HepG2 (cell line): ENCODE measurements at regions not wholly inside any gene's neighbourhood (a gene's known extent, or its start where the extent isn't known, plus 50 kb on each side); places are given as distances from the start of the nearest gene placed in this dataset.
A peak's percentile ranks its signal among the peaks of the same experiment; 100 is the strongest.

ENCODE experiments used
- AFF4 ChIP-seq: sonication (generic); formaldehyde crosslinking; IDR thresholded peaks from 2 replicates; pipeline ENCODE4 v1.4.0; 2020; ENCODE audit warnings: missing genetic modification reagents
- AGO1 ChIP-seq: fragments of 200-400 bp; formaldehyde crosslinking; IDR thresholded peaks from 2 replicates; pipeline ENCODE4 v1.6.1; 2017; ENCODE audit warnings: mild to moderate bottlenecking, low read depth, low read length, moderate library complexity; ENCODE audit not compliant: poor library complexity, severe bottlenecking
- CAMTA2 ChIP-seq: sonication (generic); formaldehyde crosslinking; IDR thresholded peaks from 2 replicates; pipeline ENCODE4 v1.4.0; 2020; ENCODE audit warnings: mild to moderate bottlenecking, missing genetic modification reagents, borderline replicate concordance
- HIC2 ChIP-seq: sonication (generic); formaldehyde crosslinking; IDR thresholded peaks from 2 replicates; pipeline ENCODE4 v1.9.0; 2022; ENCODE audit warnings: low read depth, missing genetic modification reagents
- PAXIP1 ChIP-seq: sonication (generic); formaldehyde crosslinking; conservative IDR thresholded peaks from 2 replicates; pipeline ENCODE4 v1.4.0; 2020; ENCODE audit warnings: mild to moderate bottlenecking, missing genetic modification reagents, moderate library complexity
- RBFOX2 ChIP-seq: fragments of 200-400 bp; formaldehyde crosslinking; IDR thresholded peaks from 2 replicates; pipeline ENCODE4 v1.6.1; 2017; ENCODE audit warnings: low read depth, mild to moderate bottlenecking, low read length
- SIN3B ChIP-seq: fragments of 150-350 bp; IDR thresholded peaks from 2 replicates; pipeline ENCODE4 v1.6.1; 2014; ENCODE audit warnings: low read length
- SYNCRIP ChIP-seq: fragments of 200-400 bp; formaldehyde crosslinking; IDR thresholded peaks from 2 replicates; pipeline ENCODE4 v1.6.1; 2018; ENCODE audit warnings: mild to moderate bottlenecking, low read depth, low read length; ENCODE audit not compliant: insufficient read depth
- ZMYM3 ChIP-seq: sonication (generic); formaldehyde crosslinking; IDR thresholded peaks from 2 replicates; pipeline ENCODE4 v1.5.1; 2020; ENCODE audit warnings: mild to moderate bottlenecking, missing genetic modification reagents
- ZNF318 ChIP-seq: sonication (generic); formaldehyde crosslinking; IDR thresholded peaks from 2 replicates; pipeline ENCODE4 v1.4.0; 2020; ENCODE audit warnings: mild to moderate bottlenecking, missing genetic modification reagents
- ZNF556 ChIP-seq: sonication (generic); formaldehyde crosslinking; IDR thresholded peaks from 2 replicates; pipeline ENCODE4 v1.4.0; 2020; ENCODE audit warnings: mild to moderate bottlenecking, missing genetic modification reagents, borderline replicate concordance
- ZNF563 ChIP-seq: sonication (generic); formaldehyde crosslinking; IDR thresholded peaks from 2 replicates; pipeline ENCODE4 v1.8.0; 2022; ENCODE audit warnings: mild to moderate bottlenecking, moderate library complexity, missing genetic modification reagents

GRCh38 chr21:14878971-14879370, 185.8 kb downstream of the NRIP1 start (continued):
- no peak for TF ChIP-seq AFF4
- no peak for TF ChIP-seq HIC2 (CRISPR knock-in tag)
- no peak for TF ChIP-seq RBFOX2
- no peak for TF ChIP-seq ZNF318 (CRISPR knock-in tag)
- TF ChIP-seq ZNF556 (CRISPR knock-in tag), result no peak
- TF ChIP-seq SYNCRIP, result no peak
- TF ChIP-seq SIN3B, result no peak
- no peak for TF ChIP-seq CAMTA2 (CRISPR knock-in tag)
- TF ChIP-seq ZNF563 (CRISPR knock-in tag), result no peak
- TF ChIP-seq ZMYM3 (CRISPR knock-in tag), result no peak
- no peak for TF ChIP-seq AGO1
- peak; percentile 84 for TF ChIP-seq PAXIP1
